ENCODE measurements at regions not wholly inside any gene's neighbourhood (a gene's known extent, or its start where the extent isn't known, plus 50 kb on each side); places are given as distances from the start of the nearest gene placed in this dataset.

DNA sequence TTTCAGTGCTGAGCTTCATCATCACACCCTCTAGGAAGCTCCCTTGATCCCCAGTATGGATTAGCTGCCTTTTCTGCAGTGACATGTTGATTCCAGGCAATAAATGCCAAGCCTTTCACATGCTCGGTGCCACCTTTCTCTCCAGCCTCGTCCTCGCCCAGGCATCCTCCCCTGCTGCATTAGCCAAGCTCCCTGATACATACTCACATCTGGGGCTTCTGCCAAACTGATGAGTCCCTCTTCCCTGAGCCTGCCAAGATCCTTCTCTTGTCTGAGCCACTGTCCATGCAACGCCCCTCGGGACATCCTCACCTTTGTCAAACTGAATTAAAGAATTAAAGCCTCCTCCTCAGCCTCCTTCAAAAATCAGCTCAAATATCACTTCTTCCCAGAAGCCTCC, 538.5 kb upstream of the CDH11 start:
- H3K79me2 ChIP-seq (ENCODE audit: control insufficient read depth, insufficient read depth, low read length): no peaks in the 10 kb centered on the region
- TF ChIP-seq, protein P1, sequence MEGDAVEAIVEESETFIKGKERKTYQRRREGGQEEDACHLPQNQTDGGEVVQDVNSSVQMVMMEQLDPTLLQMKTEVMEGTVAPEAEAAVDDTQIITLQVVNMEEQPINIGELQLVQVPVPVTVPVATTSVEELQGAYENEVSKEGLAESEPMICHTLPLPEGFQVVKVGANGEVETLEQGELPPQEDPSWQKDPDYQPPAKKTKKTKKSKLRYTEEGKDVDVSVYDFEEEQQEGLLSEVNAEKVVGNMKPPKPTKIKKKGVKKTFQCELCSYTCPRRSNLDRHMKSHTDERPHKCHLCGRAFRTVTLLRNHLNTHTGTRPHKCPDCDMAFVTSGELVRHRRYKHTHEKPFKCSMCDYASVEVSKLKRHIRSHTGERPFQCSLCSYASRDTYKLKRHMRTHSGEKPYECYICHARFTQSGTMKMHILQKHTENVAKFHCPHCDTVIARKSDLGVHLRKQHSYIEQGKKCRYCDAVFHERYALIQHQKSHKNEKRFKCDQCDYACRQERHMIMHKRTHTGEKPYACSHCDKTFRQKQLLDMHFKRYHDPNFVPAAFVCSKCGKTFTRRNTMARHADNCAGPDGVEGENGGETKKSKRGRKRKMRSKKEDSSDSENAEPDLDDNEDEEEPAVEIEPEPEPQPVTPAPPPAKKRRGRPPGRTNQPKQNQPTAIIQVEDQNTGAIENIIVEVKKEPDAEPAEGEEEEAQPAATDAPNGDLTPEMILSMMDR (conservative IDR thresholded peaks at IDR 0.05 in 1 of 2, IDR thresholded peaks at IDR 0.05 in 1 of 2; ENCODE audit: low read depth in 1 of 2, low read length in 2 of 2): no peak
- TF ChIP-seq EZH2 (IDR thresholded peaks at IDR 0.05; ENCODE audit: low read length, missing control alignments): no peak
- no peaks in the 10 kb centered on the region for H3K4me1 ChIP-seq (ENCODE audit: control insufficient read depth, extremely low read depth, insufficient read depth, low read length)
- H3K9me3 ChIP-seq (ENCODE audit: control insufficient read depth, insufficient read depth, low read depth, low read length): no peaks in the 10 kb centered on the region
- no peaks in the 10 kb centered on the region for H4K20me1 ChIP-seq (ENCODE audit: control insufficient read depth, extremely low read depth, insufficient read depth, low read length)
- no peaks in the 10 kb centered on the region for H3K36me3 ChIP-seq (ENCODE audit: control insufficient read depth, insufficient read depth, low read length)
- no peak overlapping the region for H3K4me2 ChIP-seq (ENCODE audit: extremely low read depth, insufficient read depth, low read length)
- H2AFZ ChIP-seq (ENCODE audit: low read length): no peak overlapping the region
- no peaks in the 10 kb centered on the region for H3K27me3 ChIP-seq (ENCODE audit: control insufficient read depth, insufficient read depth, low read length)
- peak in 1 of 2 donors; percentile 55 for DNase-seq (ENCODE audit: low read depth in 2 of 2)
- no peak overlapping the region for H3K27ac ChIP-seq (ENCODE audit: insufficient read depth, low read length)
- H3K4me3 ChIP-seq (replicated peaks in 1 of 4; ENCODE audit: control extremely low read depth in 1 of 4, insufficient read depth in 1 of 4, low read depth in 3 of 4, low read length in 4 of 4): no peak overlapping the region
- H3K9ac ChIP-seq (ENCODE audit: insufficient read depth, low read length): no peak overlapping the region

DNA sequence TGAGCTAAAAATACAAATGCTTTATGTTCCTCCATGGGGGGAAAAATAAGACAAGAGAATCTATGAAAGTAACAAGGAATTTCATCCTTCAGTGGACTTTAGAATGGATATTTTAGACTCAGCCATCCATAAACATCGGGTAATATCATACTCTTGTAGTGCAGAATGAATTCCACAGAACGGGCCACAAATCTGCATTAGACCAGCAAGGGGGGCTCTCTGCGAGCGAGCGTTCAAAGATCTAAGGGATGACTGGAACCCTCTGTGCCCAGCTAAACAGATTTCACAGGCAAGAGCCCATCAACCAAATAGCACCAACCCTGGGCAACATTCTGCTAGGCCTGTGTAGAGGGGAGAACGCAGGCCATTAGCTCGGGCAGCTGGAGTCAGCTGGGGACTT, 537.9 kb upstream of the CDH11 start:
- H2AFZ ChIP-seq (ENCODE audit: low read length): no peak overlapping the region
- H3K9me3 ChIP-seq (ENCODE audit: control insufficient read depth, insufficient read depth, low read depth, low read length): no peaks in the 10 kb centered on the region
- H3K27ac ChIP-seq (ENCODE audit: insufficient read depth, low read length): no peak overlapping the region
- peak in 1 of 2 donors; percentile 9 for DNase-seq (ENCODE audit: low read depth in 2 of 2)
- H3K9ac ChIP-seq (ENCODE audit: insufficient read depth, low read length): no peak overlapping the region
- no peak overlapping the region for H3K4me3 ChIP-seq (replicated peaks in 1 of 4; ENCODE audit: control extremely low read depth in 1 of 4, insufficient read depth in 1 of 4, low read depth in 3 of 4, low read length in 4 of 4)
- no peaks in the 10 kb centered on the region for H3K79me2 ChIP-seq (ENCODE audit: control insufficient read depth, insufficient read depth, low read length)
- no peak for TF ChIP-seq EZH2 (IDR thresholded peaks at IDR 0.05; ENCODE audit: low read length, missing control alignments)
- TF ChIP-seq, protein P1 (conservative IDR thresholded peaks at IDR 0.05 in 1 of 2, IDR thresholded peaks at IDR 0.05 in 1 of 2; ENCODE audit: low read depth in 1 of 2, low read length in 2 of 2): no peak
- H3K4me1 ChIP-seq (ENCODE audit: control insufficient read depth, extremely low read depth, insufficient read depth, low read length): no peaks in the 10 kb centered on the region
- no peaks in the 10 kb centered on the region for H3K36me3 ChIP-seq (ENCODE audit: control insufficient read depth, insufficient read depth, low read length)
- H3K27me3 ChIP-seq (ENCODE audit: control insufficient read depth, insufficient read depth, low read length): no peaks in the 10 kb centered on the region
- no peaks in the 10 kb centered on the region for H4K20me1 ChIP-seq (ENCODE audit: control insufficient read depth, extremely low read depth, insufficient read depth, low read length)
- no peak overlapping the region for H3K4me2 ChIP-seq (ENCODE audit: extremely low read depth, insufficient read depth, low read length)

DNA sequence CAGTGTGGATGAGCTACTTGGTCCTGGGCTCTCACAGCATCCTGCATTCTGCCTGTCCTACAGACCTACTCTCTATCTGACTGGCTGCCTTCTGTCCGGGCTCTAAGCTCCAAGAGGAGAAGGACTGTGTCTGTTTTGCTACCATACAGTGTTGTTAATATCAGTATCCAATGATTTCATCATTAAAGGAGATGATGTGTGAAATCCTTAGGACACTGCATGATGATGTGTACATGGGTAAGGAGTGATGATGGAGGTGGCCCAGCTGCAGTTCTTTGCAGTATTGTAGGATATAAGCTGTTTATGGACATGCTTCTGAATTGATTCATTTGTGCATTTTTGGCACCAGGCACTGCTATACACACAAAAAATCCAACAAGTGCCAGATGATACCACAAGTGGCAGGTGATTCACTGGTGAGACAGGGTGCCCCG, 536.9 kb upstream of the CDH11 start:
- peak overlapping the region; percentile 33 for H3K4me2 ChIP-seq (ENCODE audit: extremely low read depth, insufficient read depth, low read length)
- H4K20me1 ChIP-seq (ENCODE audit: control insufficient read depth, extremely low read depth, insufficient read depth, low read length): no peaks in the 10 kb centered on the region
- no peaks in the 10 kb centered on the region for H3K79me2 ChIP-seq (ENCODE audit: control insufficient read depth, insufficient read depth, low read length)
- TF ChIP-seq, protein P1 (conservative IDR thresholded peaks at IDR 0.05 in 1 of 2, IDR thresholded peaks at IDR 0.05 in 1 of 2; ENCODE audit: low read depth in 1 of 2, low read length in 2 of 2): no peak
- no peak for TF ChIP-seq EZH2 (IDR thresholded peaks at IDR 0.05; ENCODE audit: low read length, missing control alignments)
- no peak overlapping the region for H2AFZ ChIP-seq (ENCODE audit: low read length)
- H3K4me3 ChIP-seq (replicated peaks in 1 of 4; ENCODE audit: control extremely low read depth in 1 of 4, insufficient read depth in 1 of 4, low read depth in 3 of 4, low read length in 4 of 4): no peak overlapping the region
- peak overlapping the region; percentile 31 for H3K27ac ChIP-seq (ENCODE audit: insufficient read depth, low read length)
- H3K27me3 ChIP-seq (ENCODE audit: control insufficient read depth, insufficient read depth, low read length): no peaks in the 10 kb centered on the region
- H3K36me3 ChIP-seq (ENCODE audit: control insufficient read depth, insufficient read depth, low read length): no peaks in the 10 kb centered on the region
- H3K9me3 ChIP-seq (ENCODE audit: control insufficient read depth, insufficient read depth, low read depth, low read length): no peaks in the 10 kb centered on the region
- H3K4me1 ChIP-seq (ENCODE audit: control insufficient read depth, extremely low read depth, insufficient read depth, low read length): no peaks in the 10 kb centered on the region
- no peak overlapping the region for H3K9ac ChIP-seq (ENCODE audit: insufficient read depth, low read length)
- peak; percentile 68 to 92 for DNase-seq (ENCODE audit: low read depth in 2 of 2)
